Activated B cell treated with CpG ODN at 0.5 μM for 24 hours (primary cell): ENCODE measurements at regions not wholly inside any gene's neighbourhood (a gene's known extent, or its start where the extent isn't known, plus 50 kb on each side); places are given as distances from the start of the nearest gene placed in this dataset.

ENCODE experiments used
- ATAC-seq: fragments of 200-7000 bp; cut with Tn5 transposase; one replicate; pipeline ENCODE4 v1.10.0; 2021; ENCODE audit warnings: low read depth, mild to moderate bottlenecking, moderate library complexity
- CTCF ChIA-PET: fragments of 350-600 bp; sonication (Branson Sonifier 250); formaldehyde crosslinking; loops from one replicate; lab custom pipeline; 2021; ENCODE audit warnings: antibody characterized with exemption; lab: Charles Lee
- POLR2A ChIA-PET: fragments of 350-600 bp; sonication (Branson Sonifier 250); formaldehyde crosslinking; loops from one replicate; lab custom pipeline; 2021; ENCODE audit warnings: antibody characterized with exemption; lab: Charles Lee
- DNase-seq: peaks from one replicate; pipeline ENCODE4 v3.0.0; 2022
- H3K27ac Mint-ChIP-seq: one replicate; pipeline ENCODE4 v1.8.0; 2020; ENCODE audit warnings: mixed read lengths
- H3K27me3 Mint-ChIP-seq: one replicate; pipeline ENCODE4 v1.8.0; 2021; ENCODE audit warnings: mixed read lengths
- H3K36me3 Mint-ChIP-seq: one replicate; pipeline ENCODE4 v1.8.0; 2021; ENCODE audit warnings: low read depth, mixed read lengths
- H3K4me1 Mint-ChIP-seq: one replicate; pipeline ENCODE4 v1.8.0; 2021; ENCODE audit warnings: mixed read lengths
- H3K4me3 Mint-ChIP-seq: one replicate; pipeline ENCODE4 v1.8.0; 2020; ENCODE audit warnings: mild to moderate bottlenecking, mixed read lengths
- H3K9me3 Mint-ChIP-seq: one replicate; pipeline ENCODE4 v1.8.0; 2020; ENCODE audit warnings: mixed read lengths
- CTCF ChIP-seq: fragments of 200-600 bp; IDR thresholded peaks from one replicate; pipeline ENCODE4 v1.8.0; 2022; ENCODE audit warnings: antibody characterized with exemption, mild to moderate bottlenecking
- intact Hi-C: fragments of 100-400 bp; cut with micrococcal nuclease; formaldehyde crosslinking; loops from one replicate; pipeline ENCODE4 v1.15.1; 2024

- ATAC-seq, result no peak
- POLR2A ChIA-PET, result no interaction called here
- Mint-ChIP-seq H3K36me3 (no peaks in the 10 kb centered on the region), H3K9me3 (no peaks in the 10 kb centered on the region), H3K27ac (no peak overlapping the region), H3K4me3 (no peak overlapping the region), H3K4me1 (peaks cover 6% of the 10 kb centered on the region), H3K27me3 (peaks cover 3% of the 10 kb centered on the region)
- CTCF ChIA-PET, result no interaction called here
- no peak for DNase-seq
- intact Hi-C loops, result no loop called here
- no peak for TF ChIP-seq CTCF
These were observed 71.1 kb upstream of the TMEM97 start for GRCh38 chr17:28247671-28248555.

GRCh38 chr17:28249706-28250105, 69.3 kb upstream of the TMEM97 start:
- Mint-ChIP-seq H3K27ac (no peak overlapping the region), H3K4me1 (peaks cover 6% of the 10 kb centered on the region), H3K27me3 (peaks cover 9% of the 10 kb centered on the region), H3K4me3 (no peak overlapping the region), H3K36me3 (no peaks in the 10 kb centered on the region), H3K9me3 (no peaks in the 10 kb centered on the region)
- ATAC-seq (no peak), DNase-seq (no peak)
- TF ChIP-seq CTCF, result no peak
- intact Hi-C loops, result loop anchor here (2.0 to 5.0 kb wide), 3 partner anchors 168 to 595 kb away; partner anchors contain the start of gene LYRM9
- ChIA-PET CTCF (no interaction called here), POLR2A (no interaction called here)

DNA sequence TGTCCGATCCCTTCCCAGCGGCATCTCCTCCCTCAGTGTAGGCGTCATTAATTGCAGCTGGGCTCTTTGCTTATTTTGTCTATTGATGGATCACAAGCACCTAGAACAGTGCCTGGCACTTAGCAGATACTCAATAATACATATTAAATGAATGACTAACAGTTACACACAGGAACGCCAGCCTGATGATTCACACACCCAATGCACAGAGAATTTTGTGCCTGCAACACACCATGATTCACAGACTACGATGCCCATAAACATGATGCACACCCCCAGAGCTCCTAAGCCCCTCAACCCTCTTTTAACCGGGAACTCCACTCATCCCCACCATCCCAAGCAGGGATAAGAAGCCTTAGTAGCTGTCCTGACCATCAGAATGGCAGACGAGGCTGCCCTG, 66.6 kb upstream of the TMEM97 start:
- no peak for TF ChIP-seq CTCF
- H3K27ac Mint-ChIP-seq, result no peak overlapping the region
- POLR2A ChIA-PET, result interaction anchor here (0.8 kb wide), 1 partner anchor 359 kb away, joined by 4 read pairs; no protein-coding TSS in a partner anchor
- CTCF ChIA-PET, result interaction anchor here (0.9 to 2.2 kb wide), 6 partner anchors 163 to 493 kb away, joined by 3 to 23 read pairs (median 6); partner anchors contain the start of gene LYRM9
- ATAC-seq (no peak), DNase-seq (no peak)
- no peaks in the 10 kb centered on the region for H3K36me3 Mint-ChIP-seq
- H3K27me3 Mint-ChIP-seq, result peaks cover 17% of the 10 kb centered on the region
- no peaks in the 10 kb centered on the region for H3K9me3 Mint-ChIP-seq
- peaks cover 6% of the 10 kb centered on the region for H3K4me1 Mint-ChIP-seq
- intact Hi-C loops, result loop anchor here (5.0 kb wide), 1 partner anchor 165 kb away; no protein-coding TSS in a partner anchor
- no peak overlapping the region for H3K4me3 Mint-ChIP-seq

DNA sequence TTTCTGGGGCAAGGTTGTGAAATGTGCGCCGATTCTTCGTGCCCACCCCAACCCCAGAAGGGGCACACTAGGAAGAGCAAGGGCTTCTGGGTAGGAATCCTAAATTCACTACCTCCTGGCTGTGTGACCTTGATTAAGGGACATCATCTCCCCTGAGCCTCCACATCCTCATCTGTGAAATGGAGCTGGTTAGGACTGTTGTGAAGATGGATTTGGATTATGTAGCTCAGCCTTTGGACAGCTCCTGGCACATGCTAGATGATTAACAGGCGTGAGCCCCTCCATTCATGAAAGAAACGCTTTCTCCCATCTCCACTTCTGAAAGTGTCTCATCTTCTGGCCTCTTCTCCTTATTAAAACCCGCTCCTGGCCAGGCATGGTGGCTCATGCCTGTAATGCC, 65.3 kb upstream of the TMEM97 start:
- H3K4me1 Mint-ChIP-seq, result peaks cover 6% of the 10 kb centered on the region
- no peak overlapping the region for H3K4me3 Mint-ChIP-seq
- ChIA-PET CTCF (interaction anchor here (0.8 kb wide), 1 partner anchor 448 kb away, joined by 3 read pairs; no protein-coding TSS in a partner anchor), POLR2A (no interaction called here)
- no peak for TF ChIP-seq CTCF
- H3K9me3 Mint-ChIP-seq, result no peaks in the 10 kb centered on the region
- peaks cover 23% of the 10 kb centered on the region for H3K27me3 Mint-ChIP-seq
- intact Hi-C loops, result loop anchor here (5.0 kb wide), 1 partner anchor 164 kb away; no protein-coding TSS in a partner anchor
- no peak for ATAC-seq
- DNase-seq, result no peak
- H3K36me3 Mint-ChIP-seq, result no peaks in the 10 kb centered on the region
- H3K27ac Mint-ChIP-seq, result no peak overlapping the region

DNA sequence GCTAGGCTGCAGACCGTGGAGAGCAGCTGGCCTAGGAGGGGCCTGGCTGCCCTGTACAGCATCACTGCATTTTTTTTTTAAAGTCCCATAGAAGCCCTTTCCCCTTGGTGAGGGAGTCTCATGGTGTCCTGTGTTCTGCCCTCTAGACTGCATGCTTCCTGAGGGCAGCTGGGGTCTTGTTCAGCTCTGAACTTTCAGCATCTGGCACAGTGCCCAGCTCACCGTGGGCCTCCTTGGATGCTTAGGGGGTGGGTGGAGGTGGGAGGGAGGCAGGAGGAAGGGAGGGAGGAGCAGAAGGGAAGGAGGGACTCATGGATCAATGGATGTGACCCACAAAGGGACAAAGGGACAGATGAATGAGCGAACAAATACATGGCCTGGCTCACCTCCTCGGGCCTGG, 63.4 kb upstream of the TMEM97 start:
- intact Hi-C loops, result no loop called here
- CTCF ChIA-PET, result no interaction called here
- Mint-ChIP-seq H3K27me3 (peaks cover 30% of the 10 kb centered on the region), H3K27ac (no peak overlapping the region), H3K4me1 (peaks cover 6% of the 10 kb centered on the region), H3K9me3 (no peaks in the 10 kb centered on the region), H3K36me3 (no peaks in the 10 kb centered on the region), H3K4me3 (no peak overlapping the region)
- no peak for TF ChIP-seq CTCF
- POLR2A ChIA-PET, result interaction anchor here (0.6 kb wide), 1 partner anchor 102 kb away, joined by 6 read pairs; the partner anchor contains the start of gene POLDIP2
- ATAC-seq (no peak), DNase-seq (no peak)
